ENCODE measurements at regions not wholly inside any gene's neighbourhood (a gene's known extent, or its start where the extent isn't known, plus 50 kb on each side); places are given as distances from the start of the nearest gene placed in this dataset.

DNA sequence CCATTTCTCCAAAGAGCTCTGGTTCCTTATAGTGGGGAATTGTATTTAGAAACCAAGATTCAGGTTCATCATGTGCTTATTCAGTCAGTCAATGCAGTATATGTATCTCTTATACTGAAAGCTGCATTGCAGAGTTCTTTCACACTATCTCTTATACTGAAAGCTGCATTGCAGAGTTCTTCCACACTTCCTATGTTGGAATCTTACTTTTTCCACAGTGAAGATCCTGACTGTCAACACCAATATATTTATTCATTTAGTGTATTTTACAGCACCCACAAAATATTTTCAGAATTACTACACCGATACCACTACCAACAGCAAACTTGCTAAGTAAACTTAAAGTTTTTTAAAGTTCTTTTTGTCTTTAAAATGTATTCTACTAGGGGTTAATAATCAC lies 349.3 kb upstream of the MMS22L start:
- TF ChIP-seq, protein P1, sequence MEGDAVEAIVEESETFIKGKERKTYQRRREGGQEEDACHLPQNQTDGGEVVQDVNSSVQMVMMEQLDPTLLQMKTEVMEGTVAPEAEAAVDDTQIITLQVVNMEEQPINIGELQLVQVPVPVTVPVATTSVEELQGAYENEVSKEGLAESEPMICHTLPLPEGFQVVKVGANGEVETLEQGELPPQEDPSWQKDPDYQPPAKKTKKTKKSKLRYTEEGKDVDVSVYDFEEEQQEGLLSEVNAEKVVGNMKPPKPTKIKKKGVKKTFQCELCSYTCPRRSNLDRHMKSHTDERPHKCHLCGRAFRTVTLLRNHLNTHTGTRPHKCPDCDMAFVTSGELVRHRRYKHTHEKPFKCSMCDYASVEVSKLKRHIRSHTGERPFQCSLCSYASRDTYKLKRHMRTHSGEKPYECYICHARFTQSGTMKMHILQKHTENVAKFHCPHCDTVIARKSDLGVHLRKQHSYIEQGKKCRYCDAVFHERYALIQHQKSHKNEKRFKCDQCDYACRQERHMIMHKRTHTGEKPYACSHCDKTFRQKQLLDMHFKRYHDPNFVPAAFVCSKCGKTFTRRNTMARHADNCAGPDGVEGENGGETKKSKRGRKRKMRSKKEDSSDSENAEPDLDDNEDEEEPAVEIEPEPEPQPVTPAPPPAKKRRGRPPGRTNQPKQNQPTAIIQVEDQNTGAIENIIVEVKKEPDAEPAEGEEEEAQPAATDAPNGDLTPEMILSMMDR (IDR thresholded peaks at IDR 0.05; ENCODE audit: control insufficient read depth, insufficient read depth, low read depth, low read length, missing control alignments): no peak
- no peak for DNase-seq (ENCODE audit: low read depth)
- H3K4me3 ChIP-seq (ENCODE audit: control insufficient read depth, low read depth, low read length): no peak overlapping the region

- TF ChIP-seq, protein P1 (IDR thresholded peaks at IDR 0.05; ENCODE audit: control insufficient read depth, insufficient read depth, low read depth, low read length, missing control alignments): no peak
- no peak overlapping the region for H3K4me3 ChIP-seq (ENCODE audit: control insufficient read depth, low read depth, low read length)
- DNase-seq (ENCODE audit: low read depth): no peak
These were observed 356.7 kb upstream of the MMS22L start for GRCh38 chr6:97639702-97640101.

- DNase-seq (ENCODE audit: low read depth): no peak
- TF ChIP-seq, protein P1 (IDR thresholded peaks at IDR 0.05; ENCODE audit: control insufficient read depth, insufficient read depth, low read depth, low read length, missing control alignments): no peak
These were observed 361.3 kb upstream of the MMS22L start for GRCh38 chr6:97644353-97644752.

DNA sequence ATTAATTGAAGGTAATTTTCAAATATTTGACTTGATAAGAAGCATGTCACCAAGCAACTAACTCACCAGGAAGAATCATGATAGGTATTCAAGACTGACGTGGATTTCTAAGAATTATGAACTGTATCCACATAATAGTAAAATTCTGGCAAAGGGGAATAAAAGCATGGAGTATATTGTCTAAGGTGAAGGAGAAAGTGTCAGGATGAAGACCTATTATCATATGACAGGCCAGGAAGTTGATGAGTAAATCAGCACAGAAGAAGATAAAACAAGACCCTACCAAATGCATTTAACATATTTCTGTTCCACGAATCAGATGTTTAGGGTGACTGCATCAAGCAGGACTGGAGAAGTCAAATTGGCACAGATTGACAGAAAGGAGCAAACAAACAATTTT lies 362.7 kb upstream of the MMS22L start:
- TF ChIP-seq, protein P1 (IDR thresholded peaks at IDR 0.05; ENCODE audit: control insufficient read depth, insufficient read depth, low read depth, low read length, missing control alignments): no peak
- no peak for DNase-seq (ENCODE audit: low read depth)
- H3K4me3 ChIP-seq (ENCODE audit: control insufficient read depth, low read depth, low read length): no peak overlapping the region

More at GRCh38 chr6:97644353-97644752, 361.3 kb upstream of the MMS22L start:
- H3K4me3 ChIP-seq (ENCODE audit: control insufficient read depth, low read depth, low read length): no peak overlapping the region

- TF ChIP-seq, protein P1 (IDR thresholded peaks at IDR 0.05; ENCODE audit: control insufficient read depth, insufficient read depth, low read depth, low read length, missing control alignments): no peak
- DNase-seq (ENCODE audit: low read depth): no peak
These were observed 370.1 kb upstream of the MMS22L start for GRCh38 chr6:97653076-97653475.

GRCh38 chr6:97653517-97653916 lies 370.5 kb upstream of the MMS22L start:
- H3K4me3 ChIP-seq (ENCODE audit: control insufficient read depth, low read depth, low read length): no peak overlapping the region
- no peak for DNase-seq (ENCODE audit: low read depth)
- TF ChIP-seq, protein P1 (IDR thresholded peaks at IDR 0.05; ENCODE audit: control insufficient read depth, insufficient read depth, low read depth, low read length, missing control alignments): no peak

More at GRCh38 chr6:97653076-97653475, 370.1 kb upstream of the MMS22L start:
- H3K4me3 ChIP-seq (ENCODE audit: control insufficient read depth, low read depth, low read length): no peak overlapping the region

GRCh38 chr6:97654674-97655073 lies 371.7 kb upstream of the MMS22L start:
- no peak for DNase-seq (ENCODE audit: low read depth)
- TF ChIP-seq, protein P1 (IDR thresholded peaks at IDR 0.05; ENCODE audit: control insufficient read depth, insufficient read depth, low read depth, low read length, missing control alignments): no peak
- H3K4me3 ChIP-seq (ENCODE audit: control insufficient read depth, low read depth, low read length): no peak overlapping the region
